IPS-15b (cell line): ENCODE measurements at regions not wholly inside any gene's neighbourhood (a gene's known extent, or its start where the extent isn't known, plus 50 kb on each side); places are given as distances from the start of the nearest gene placed in this dataset.

Experiments used
- H3K27me3 ChIP-seq: one replicate; pipeline ENCODE4 v1.6.1; 2013; ENCODE audit warnings: low read length; ENCODE audit not compliant: control insufficient read depth, insufficient read depth
- H3K36me3 ChIP-seq: one replicate; pipeline ENCODE4 v1.6.1; 2013; ENCODE audit warnings: low read length; ENCODE audit not compliant: control insufficient read depth, insufficient read depth
- H3K4me1 ChIP-seq: one replicate; pipeline ENCODE4 v1.6.1; 2013; ENCODE audit warnings: mild to moderate bottlenecking, low read length; ENCODE audit not compliant: control insufficient read depth, insufficient read depth
- H3K4me3 ChIP-seq: one replicate; pipeline ENCODE4 v1.5.1; 2013; ENCODE audit warnings: low read depth, low read length
- H3K9ac ChIP-seq: one replicate; pipeline ENCODE4 v1.6.1; 2013; ENCODE audit warnings: low read depth, mild to moderate bottlenecking, low read length
- H3K9me3 ChIP-seq: one replicate; pipeline ENCODE4 v1.6.1; 2013; ENCODE audit warnings: mild to moderate bottlenecking, low read length; ENCODE audit not compliant: control insufficient read depth, insufficient read depth

DNA sequence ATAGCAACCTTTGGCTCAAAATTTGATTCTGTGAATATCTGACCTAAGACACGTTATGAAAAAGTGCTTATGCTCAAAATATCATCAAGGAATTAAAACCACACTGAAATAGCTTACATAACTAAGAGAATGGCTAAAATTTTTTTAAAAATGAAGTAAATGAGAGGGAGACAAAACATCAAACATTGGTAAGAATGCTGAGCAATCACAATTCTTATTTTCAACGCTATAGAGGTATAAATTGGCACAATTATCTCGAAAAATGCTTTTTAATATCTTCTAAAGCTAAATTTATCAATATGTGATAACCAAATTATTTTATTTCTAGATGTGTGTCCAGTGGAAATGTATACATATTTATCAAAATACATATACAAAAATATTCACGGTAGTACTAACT, 381.3 kb downstream of the ANXA1 start:
- Histone ChIP-seq H3K9me3 (no peaks in the 10 kb centered on the region), H3K4me1 (peaks cover 10% of the 10 kb centered on the region), H3K4me3 (no peak overlapping the region), H3K36me3 (no peaks in the 10 kb centered on the region), H3K9ac (no peak overlapping the region), H3K27me3 (no peaks in the 10 kb centered on the region)

DNA sequence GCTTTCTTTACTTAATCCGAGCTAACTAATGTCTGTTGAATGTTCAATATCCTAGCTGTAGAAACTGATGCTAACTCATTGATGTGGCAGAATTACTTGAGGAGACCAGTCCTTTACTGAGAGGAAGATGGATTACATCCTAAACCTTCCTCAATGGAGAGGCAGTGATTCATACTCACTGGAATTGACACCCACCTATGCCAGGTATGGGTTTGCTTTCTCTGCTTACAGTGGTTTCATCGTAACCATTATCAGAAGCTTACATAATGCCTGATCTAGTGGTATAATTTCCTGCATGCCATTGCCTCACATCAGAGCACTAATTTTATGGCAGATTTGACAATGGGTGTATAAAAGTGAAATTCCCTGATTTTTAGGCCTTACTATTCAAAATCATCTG, 384.7 kb downstream of the ANXA1 start:
- no peaks in the 10 kb centered on the region for H3K27me3 ChIP-seq
- no peaks in the 10 kb centered on the region for H3K36me3 ChIP-seq
- H3K4me3 ChIP-seq: no peak overlapping the region
- H3K9me3 ChIP-seq: no peaks in the 10 kb centered on the region
- H3K9ac ChIP-seq: no peak overlapping the region
- no peaks in the 10 kb centered on the region for H3K4me1 ChIP-seq

DNA sequence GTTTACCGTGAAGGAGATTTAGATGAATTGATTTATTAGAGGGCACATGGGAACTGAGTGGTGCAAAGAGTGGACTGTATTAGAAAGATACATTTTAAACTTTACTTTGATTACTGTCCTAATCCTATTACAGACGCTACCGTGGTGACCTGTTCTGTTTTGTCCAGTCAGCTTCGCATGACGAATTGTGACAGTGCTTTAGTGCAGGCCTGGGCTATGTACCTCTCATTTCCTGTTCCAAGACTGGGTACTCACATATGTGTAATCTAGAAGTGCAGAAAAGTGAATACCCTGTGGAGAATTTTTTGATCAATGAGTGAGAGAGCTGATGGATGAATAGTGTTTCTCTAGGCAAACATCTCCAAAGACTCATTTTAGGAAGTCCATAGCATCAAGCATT, 385.9 kb downstream of the ANXA1 start:
- H3K4me1 ChIP-seq: no peaks in the 10 kb centered on the region
- no peaks in the 10 kb centered on the region for H3K9me3 ChIP-seq
- no peak overlapping the region for H3K4me3 ChIP-seq
- H3K9ac ChIP-seq: no peak overlapping the region
- H3K27me3 ChIP-seq: no peaks in the 10 kb centered on the region
- no peaks in the 10 kb centered on the region for H3K36me3 ChIP-seq

DNA sequence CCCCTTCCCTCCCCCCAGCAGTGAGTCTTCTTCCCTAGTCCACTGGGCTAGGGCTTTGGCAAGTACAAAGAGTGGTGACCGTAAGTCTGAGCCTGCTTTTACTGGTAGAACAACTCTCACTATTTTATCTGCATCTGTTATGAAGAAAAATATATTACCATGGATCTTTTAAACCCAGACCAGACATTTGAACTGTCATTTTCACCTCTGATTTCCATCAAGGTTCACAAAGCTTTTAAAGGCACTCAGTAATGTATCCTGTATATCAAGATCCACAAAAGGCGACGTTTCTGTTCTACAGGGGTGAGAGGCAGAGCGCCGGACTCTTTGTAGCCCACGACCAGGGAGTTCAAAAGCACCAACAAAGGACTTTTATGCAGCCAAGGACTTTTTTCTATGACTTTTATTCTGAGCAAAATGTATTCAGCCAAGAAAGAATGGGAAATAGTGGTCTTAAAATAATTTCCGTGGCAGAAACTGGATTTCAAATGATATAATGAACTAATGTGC, 388.3 kb downstream of the ANXA1 start:
- Histone ChIP-seq H3K9ac (no peak overlapping the region), H3K27me3 (no peaks in the 10 kb centered on the region), H3K4me1 (no peaks in the 10 kb centered on the region), H3K9me3 (no peaks in the 10 kb centered on the region), H3K36me3 (no peaks in the 10 kb centered on the region), H3K4me3 (no peak overlapping the region)

DNA sequence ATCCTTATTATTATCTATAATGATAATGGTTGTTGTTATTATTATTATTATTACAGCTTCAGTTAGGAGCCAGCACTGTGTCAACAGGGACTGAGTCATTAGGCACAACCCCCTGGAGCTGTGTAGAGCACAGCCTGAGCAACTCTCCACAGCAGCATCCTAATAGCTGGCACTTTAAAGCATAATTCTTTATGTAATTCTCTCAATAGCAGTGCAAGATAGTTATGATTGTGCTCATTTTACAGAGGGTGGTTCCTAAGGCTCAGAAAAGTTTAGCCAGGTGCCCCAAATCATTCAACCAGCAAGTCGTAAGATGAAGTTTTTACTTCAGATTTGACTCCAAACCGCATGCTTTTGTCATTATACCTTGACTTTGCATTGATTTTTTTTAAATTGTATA, 390.3 kb downstream of the ANXA1 start:
- H3K4me1 ChIP-seq: no peaks in the 10 kb centered on the region

DNA sequence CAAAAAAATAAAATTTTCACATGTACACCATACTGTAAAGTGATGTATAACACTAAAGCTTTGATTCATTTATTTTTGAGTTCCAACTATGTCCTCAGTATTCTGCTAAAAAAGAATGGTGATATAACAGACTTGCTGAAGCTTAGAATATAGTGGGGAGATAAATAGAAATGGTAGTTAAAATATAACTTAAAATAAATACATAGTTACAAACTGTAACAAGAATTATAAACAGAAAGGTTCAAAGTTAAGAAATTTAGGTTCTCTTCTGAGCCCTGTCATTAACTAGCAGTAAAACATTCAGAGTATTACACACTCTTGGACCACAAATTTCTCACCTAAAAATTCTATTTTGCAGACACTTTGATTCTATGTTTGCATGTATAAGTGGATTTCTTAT, 392.1 kb downstream of the ANXA1 start:
- no peaks in the 10 kb centered on the region for H3K9me3 ChIP-seq
- no peak overlapping the region for H3K4me3 ChIP-seq
- no peaks in the 10 kb centered on the region for H3K36me3 ChIP-seq
- no peaks in the 10 kb centered on the region for H3K27me3 ChIP-seq
- H3K9ac ChIP-seq: no peak overlapping the region
- no peaks in the 10 kb centered on the region for H3K4me1 ChIP-seq

More for the DNA sequence above, 390.3 kb downstream of the ANXA1 start:
- Histone ChIP-seq H3K9ac (no peak overlapping the region), H3K9me3 (no peaks in the 10 kb centered on the region), H3K36me3 (no peaks in the 10 kb centered on the region), H3K27me3 (no peaks in the 10 kb centered on the region), H3K4me3 (no peak overlapping the region)

DNA sequence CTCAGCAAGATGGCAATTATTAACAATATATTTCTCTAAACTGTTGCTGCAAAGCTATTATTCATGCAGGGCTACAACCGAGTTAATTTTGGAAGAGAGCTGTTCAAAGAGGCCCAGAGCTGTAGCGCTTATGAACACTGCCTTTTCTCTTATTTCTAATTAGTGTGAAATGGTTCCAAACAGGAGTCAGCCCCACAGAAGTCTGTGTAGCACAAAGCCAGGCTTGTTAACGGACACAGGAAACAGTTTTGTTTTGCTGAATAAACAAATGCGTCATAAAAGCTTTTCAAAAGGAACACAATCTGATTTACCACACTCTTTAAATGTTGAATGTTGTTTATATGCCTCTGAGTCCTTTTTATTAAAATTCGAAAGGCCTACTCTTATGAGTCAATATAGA, 396.5 kb downstream of the ANXA1 start:
- no peaks in the 10 kb centered on the region for H3K4me1 ChIP-seq
- H3K9ac ChIP-seq: no peak overlapping the region
- H3K4me3 ChIP-seq: no peak overlapping the region
- no peaks in the 10 kb centered on the region for H3K9me3 ChIP-seq
- no peaks in the 10 kb centered on the region for H3K27me3 ChIP-seq
- no peaks in the 10 kb centered on the region for H3K36me3 ChIP-seq

DNA sequence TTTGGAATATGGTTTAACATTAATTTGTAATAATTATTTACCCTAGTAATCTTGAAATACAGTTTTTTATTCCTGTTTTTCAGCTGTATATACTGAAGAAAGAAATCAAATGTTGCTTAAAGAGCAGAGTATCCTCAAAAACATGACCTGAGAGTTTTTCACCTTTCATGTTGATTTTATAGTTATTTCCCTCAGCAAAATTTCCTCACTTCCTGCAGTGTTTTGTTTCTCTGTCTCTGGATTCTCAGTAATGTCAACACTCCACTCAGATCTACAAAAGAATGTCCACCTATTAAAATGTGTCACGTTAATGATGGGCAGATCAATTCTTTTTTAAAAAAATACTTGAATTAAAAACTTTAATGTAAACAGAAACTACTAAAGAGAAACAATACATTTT, 398.3 kb downstream of the ANXA1 start:
- Histone ChIP-seq H3K9me3 (no peaks in the 10 kb centered on the region), H3K4me1 (no peaks in the 10 kb centered on the region), H3K27me3 (no peaks in the 10 kb centered on the region), H3K4me3 (no peak overlapping the region), H3K36me3 (no peaks in the 10 kb centered on the region), H3K9ac (no peak overlapping the region)

DNA sequence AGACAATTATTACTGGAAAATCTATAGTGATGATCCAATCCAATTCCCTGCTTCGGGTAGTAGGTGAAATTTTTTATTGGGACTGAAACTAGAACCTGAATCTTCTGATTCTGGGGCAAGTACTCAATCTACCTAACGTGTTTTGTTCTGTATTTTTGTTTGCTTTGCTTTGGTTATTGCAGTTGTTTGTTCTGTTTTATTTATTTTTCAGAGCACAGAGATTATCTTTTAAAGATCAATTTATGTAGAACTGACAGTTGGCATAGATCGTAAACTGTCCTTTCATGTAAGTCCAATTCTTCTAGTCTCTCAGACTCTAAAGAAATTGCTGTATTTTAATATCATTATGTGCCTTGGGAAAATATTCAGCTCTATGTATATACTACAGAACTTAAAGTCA, 401.6 kb downstream of the ANXA1 start:
- Histone ChIP-seq H3K9ac (no peak overlapping the region), H3K36me3 (no peaks in the 10 kb centered on the region), H3K4me3 (no peak overlapping the region), H3K9me3 (no peaks in the 10 kb centered on the region), H3K4me1 (no peaks in the 10 kb centered on the region), H3K27me3 (no peaks in the 10 kb centered on the region)

DNA sequence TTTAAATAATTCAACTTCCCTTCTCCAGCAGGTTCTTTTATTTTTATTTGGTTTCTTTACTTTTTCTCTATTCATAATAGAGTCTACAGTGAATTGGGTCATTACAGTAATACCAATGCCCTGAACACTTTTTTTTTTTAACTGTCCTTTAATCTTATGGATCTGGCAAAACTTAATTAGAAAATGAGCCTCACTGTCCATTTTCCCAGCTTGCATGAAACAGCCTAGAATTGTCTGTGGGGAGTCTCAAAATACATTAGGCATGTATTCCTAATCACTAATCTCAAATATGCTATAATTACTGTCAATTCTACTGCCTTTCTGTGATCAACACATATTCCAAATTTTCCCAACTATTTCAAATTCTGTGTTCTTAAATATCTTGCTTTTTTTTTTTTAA, 406.8 kb downstream of the ANXA1 start:
- Histone ChIP-seq H3K4me1 (no peaks in the 10 kb centered on the region), H3K9ac (no peak overlapping the region), H3K4me3 (no peak overlapping the region), H3K9me3 (no peaks in the 10 kb centered on the region), H3K27me3 (no peaks in the 10 kb centered on the region), H3K36me3 (no peaks in the 10 kb centered on the region)

DNA sequence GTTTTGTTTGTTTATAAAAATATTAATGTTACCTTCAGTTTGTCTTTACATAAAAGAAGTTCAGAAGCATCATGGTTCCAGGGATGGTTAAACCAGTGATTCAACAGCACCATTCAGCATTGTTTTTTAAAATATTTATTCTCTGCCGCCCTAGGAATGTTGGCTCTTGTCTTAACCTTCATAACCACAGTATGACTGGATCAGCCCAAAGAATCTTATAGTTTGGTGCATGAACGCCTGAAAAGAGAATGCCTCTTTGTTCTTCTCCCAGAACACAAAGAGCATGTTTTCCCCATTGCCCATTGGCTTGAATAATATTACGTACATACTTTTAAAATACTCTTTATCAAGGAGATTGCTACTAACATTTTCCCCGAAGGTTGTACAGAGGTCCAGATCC, 413.4 kb downstream of the ANXA1 start:
- H3K27me3 ChIP-seq: no peaks in the 10 kb centered on the region

DNA sequence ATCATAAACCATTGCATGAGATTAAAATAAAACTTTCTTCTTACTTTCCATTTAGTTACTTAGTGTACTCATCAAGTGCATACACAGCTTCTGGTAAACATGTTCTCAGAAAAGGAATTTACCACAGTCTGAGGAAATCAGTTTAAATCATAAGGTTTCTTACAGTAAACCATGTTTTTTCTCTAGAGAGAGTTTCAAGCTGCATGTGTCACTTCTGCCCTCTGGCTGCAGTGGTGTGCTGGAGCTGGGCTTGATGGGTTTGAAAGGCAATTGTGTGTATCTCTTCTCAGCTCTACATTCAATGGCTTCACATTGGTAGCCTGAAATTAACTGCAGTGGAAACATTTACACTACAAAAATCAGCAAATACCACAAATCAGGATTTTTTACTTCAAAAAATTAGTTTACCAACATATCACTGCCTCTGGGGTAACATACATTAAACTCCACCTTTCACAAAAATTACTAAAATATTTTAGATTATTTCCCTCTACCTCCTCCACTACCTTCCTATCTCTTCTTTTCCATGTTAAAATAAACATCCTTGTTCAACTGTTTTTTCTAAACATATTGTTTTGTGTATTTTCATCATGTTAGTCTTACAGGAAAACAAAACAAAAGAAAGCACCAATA, 414.3 kb downstream of the ANXA1 start:
- Histone ChIP-seq H3K27me3 (no peaks in the 10 kb centered on the region), H3K36me3 (no peaks in the 10 kb centered on the region), H3K4me3 (no peak overlapping the region), H3K9me3 (no peaks in the 10 kb centered on the region), H3K4me1 (no peaks in the 10 kb centered on the region), H3K9ac (no peak overlapping the region)

More for the DNA sequence above, 413.4 kb downstream of the ANXA1 start:
- Histone ChIP-seq H3K36me3 (no peaks in the 10 kb centered on the region), H3K9me3 (no peaks in the 10 kb centered on the region), H3K9ac (no peak overlapping the region), H3K4me3 (no peak overlapping the region), H3K4me1 (no peaks in the 10 kb centered on the region)
